D341Med (cell line): ENCODE measurements at regions not wholly inside any gene's neighbourhood (a gene's known extent, or its start where the extent isn't known, plus 50 kb on each side); places are given as distances from the start of the nearest gene placed in this dataset.

Experiments
- DNase-seq: peaks from one replicate; pipeline ENCODE4 v3.0.0; 2012; ENCODE audit warnings: low spot score

GRCh38 chr5:148708854-148709253 lies 54.5 kb upstream of the HTR4 start:
- no peak for DNase-seq

- no peak for DNase-seq
Observed at GRCh38 chr5:148711961-148712360, 57.6 kb upstream of the HTR4 start.

- no peak for DNase-seq
Observed at GRCh38 chr5:148713735-148714508, 59.6 kb upstream of the HTR4 start.

GRCh38 chr5:148716716-148717115 lies 62.4 kb upstream of the HTR4 start:
- no peak for DNase-seq

GRCh38 chr5:148717668-148718067 lies 63.3 kb upstream of the HTR4 start:
- no peak for DNase-seq

- no peak for DNase-seq
Observed at GRCh38 chr5:148719605-148720004, 65.3 kb upstream of the HTR4 start.

GRCh38 chr5:148720257-148720656 lies 65.9 kb upstream of the HTR4 start:
- DNase-seq: no peak

GRCh38 chr5:148723143-148723542 lies 68.8 kb upstream of the HTR4 start:
- no peak for DNase-seq

- no peak for DNase-seq
Observed at GRCh38 chr5:148725675-148726074, 71.3 kb upstream of the HTR4 start.

GRCh38 chr5:148729182-148729581 lies 74.9 kb upstream of the HTR4 start:
- DNase-seq: no peak

- DNase-seq: no peak
Observed at GRCh38 chr5:148730270-148730669, 75.9 kb upstream of the HTR4 start.

GRCh38 chr5:148730942-148731898 lies 76.9 kb upstream of the HTR4 start:
- DNase-seq: peak; percentile 64

- no peak for DNase-seq
Observed at GRCh38 chr5:148732692-148733091, 78.4 kb upstream of the HTR4 start.

- DNase-seq: peak; percentile 37
Observed at GRCh38 chr5:148733601-148734438, 79.5 kb upstream of the HTR4 start.

- no peak for DNase-seq
Observed at GRCh38 chr5:148734518-148734917, 80.2 kb upstream of the HTR4 start.

GRCh38 chr5:148735301-148735835 lies 81.0 kb upstream of the HTR4 start:
- no peak for DNase-seq

GRCh38 chr5:148739023-148739422 lies 84.7 kb upstream of the HTR4 start:
- no peak for DNase-seq

- DNase-seq: no peak
Observed at GRCh38 chr5:148739524-148739923, 85.2 kb upstream of the HTR4 start.

- no peak for DNase-seq
Observed at GRCh38 chr5:148740079-148740858, 85.9 kb upstream of the HTR4 start.

GRCh38 chr5:148740966-148741742 lies 85.3 kb upstream of the ADRB2 start:
- peak; percentile 27 for DNase-seq
